ENCODE measurements at regions not wholly inside any gene's neighbourhood (a gene's known extent, or its start where the extent isn't known, plus 50 kb on each side); places are given as distances from the start of the nearest gene placed in this dataset.

- no peak overlapping the region for H3K27ac ChIP-seq
- TF ChIP-seq CTCF (conservative IDR thresholded peaks at IDR 0.05): no peak
Measured at GRCh38 chr4:96356591-96357370, 516.9 kb downstream of the PDHA2 start.

- TF ChIP-seq CTCF (conservative IDR thresholded peaks at IDR 0.05): no peak
- no peak overlapping the region for H3K27ac ChIP-seq
Measured at GRCh38 chr4:96366632-96367031, 526.7 kb downstream of the PDHA2 start.

GRCh38 chr4:96375367-96375766, 535.5 kb downstream of the PDHA2 start:
- TF ChIP-seq CTCF (conservative IDR thresholded peaks at IDR 0.05): no peak
- no peak overlapping the region for H3K27ac ChIP-seq

- TF ChIP-seq CTCF (conservative IDR thresholded peaks at IDR 0.05): no peak
- H3K27ac ChIP-seq: no peak overlapping the region
Measured at GRCh38 chr4:96379524-96379923, 539.6 kb downstream of the PDHA2 start.

GRCh38 chr4:96380106-96380505, 540.2 kb downstream of the PDHA2 start:
- TF ChIP-seq CTCF (conservative IDR thresholded peaks at IDR 0.05): no peak
- no peak overlapping the region for H3K27ac ChIP-seq

- no peak overlapping the region for H3K27ac ChIP-seq
- TF ChIP-seq CTCF (conservative IDR thresholded peaks at IDR 0.05): no peak
Measured at GRCh38 chr4:96383349-96383748, 543.5 kb downstream of the PDHA2 start.

GRCh38 chr4:96389770-96390169, 549.9 kb downstream of the PDHA2 start:
- no peak overlapping the region for H3K27ac ChIP-seq
- TF ChIP-seq CTCF (conservative IDR thresholded peaks at IDR 0.05): no peak
